Body of pancreas (tissue), 4 donors: ENCODE measurements at regions not wholly inside any gene's neighbourhood (a gene's known extent, or its start where the extent isn't known, plus 50 kb on each side); places are given as distances from the start of the nearest gene placed in this dataset.

Experiments
- ATAC-seq: fragments of 150-250 bp; one replicate; pipeline ENCODE4 v1.9.1; 2016
- DNase-seq, 4 donors: peaks; one replicate each; pipeline ENCODE4 v3.0.0-alpha.2; 2019
- H3K27ac ChIP-seq, 4 donors: fragments of 200-600 bp; sonication (generic); 1 replicate in 3 of 4; 2 replicates in 1 of 4; pipeline versions ENCODE4 v1.5.1 to v1.6.1; 2016 to 2019; ENCODE audit warnings: mild to moderate bottlenecking in 1 of 4, mixed read lengths in 1 of 4, moderate library complexity in 1 of 4
- H3K27me3 ChIP-seq, 2 donors: fragments of 200-600 bp; sonication (generic); one replicate each; pipeline ENCODE4 v1.6.0; 2016; ENCODE audit warnings: mild to moderate bottlenecking in 1 of 2
- H3K36me3 ChIP-seq, 2 donors: fragments of 200-600 bp; sonication (generic); replicated peaks in 1 of 2; 2 replicates each; pipeline ENCODE4 v1.5.1; 2016; ENCODE audit warnings: low read depth in 2 of 2; ENCODE audit not compliant: insufficient read depth in 1 of 2
- H3K4me1 ChIP-seq: fragments of 200-600 bp; sonication (generic); one replicate; pipeline ENCODE4 v1.6.0; 2016
- H3K4me3 ChIP-seq, 2 donors: fragments of 200-600 bp; sonication (generic); 1 replicate in 1 of 2; 2 replicates in 1 of 2; pipeline ENCODE4 v1.5.1; 2016 to 2019
- H3K9me3 ChIP-seq, 3 donors: fragments of 200-600 bp; sonication (generic); 1 replicate in 2 of 3; 2 replicates in 1 of 3; pipeline ENCODE4 v1.5.1; 2016
- CTCF ChIP-seq, 7 experiments: fragments of 450-650 bp in 4 of 7; fragments of 200-600 bp in 3 of 7; sonication (generic) in 3 of 7; IDR thresholded peaks; one replicate each; pipeline ENCODE4 v1.5.1; 2016 to 2019; ENCODE audit warnings: antibody characterized with exemption in 7 of 7
- POLR2A ChIP-seq, 3 donors: fragments of 450-650 bp; IDR thresholded peaks; one replicate each; pipeline ENCODE4 v1.6.1; 2016; ENCODE audit warnings: antibody characterized with exemption in 3 of 3, mild to moderate bottlenecking in 2 of 3
- WGBS, 2 donors: methylation state at CpG; one replicate each; pipeline ENCODE4 v1.1.5; 2017; 5-methylcytosine and 5-hydroxymethylcytosine counted together
- intact Hi-C: fragments of 100-400 bp; cut with DNase I; formaldehyde crosslinking; loops from one replicate; pipeline ENCODE4 v1.15.1; 2023

DNA sequence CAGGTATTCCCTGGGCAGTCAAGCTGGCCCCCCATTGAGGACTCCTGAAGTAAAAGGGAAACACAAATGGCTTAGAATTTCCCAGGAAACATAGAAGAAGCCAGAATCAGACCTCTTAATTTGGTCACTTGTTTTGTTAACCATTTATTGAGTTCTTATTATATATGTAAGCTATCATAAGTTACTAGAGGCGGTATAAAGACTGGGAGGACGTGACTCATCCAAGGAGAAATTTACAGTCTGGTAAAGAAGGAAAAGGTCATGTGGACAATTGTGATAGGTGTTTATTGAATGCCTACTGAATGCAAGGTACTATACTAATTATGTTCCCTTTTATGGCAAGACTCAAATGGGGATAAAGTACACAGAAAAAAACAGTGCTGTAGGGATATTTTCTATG lies 146.7 kb downstream of the DYRK2 start:
- Histone ChIP-seq H3K27ac (no peak overlapping the region), H3K36me3 (no peaks in the 10 kb centered on the region), H3K27me3 (no peaks in the 10 kb centered on the region), H3K4me1 (peaks cover 15% of the 10 kb centered on the region), H3K9me3 (no peaks in the 10 kb centered on the region), H3K4me3 (no peak overlapping the region)
- no peak for TF ChIP-seq CTCF (IDR thresholded peaks at IDR 0.05)
- no peak for TF ChIP-seq POLR2A (IDR thresholded peaks at IDR 0.05)
- intact Hi-C loops: no loop called here
- no peak for DNase-seq
- 96 to 98% methylated on average over 2 of the region's 2 CpGs for WGBS, 2 donors
- no peak for ATAC-seq

- no peak for ATAC-seq
- TF ChIP-seq CTCF (IDR thresholded peaks at IDR 0.05): no peak
- WGBS, 2 donors: 84 to 90% methylated on average over 8 of the region's 8 CpGs
- DNase-seq: no peak
- Histone ChIP-seq H3K9me3 (no peaks in the 10 kb centered on the region), H3K4me3 (no peak overlapping the region), H3K4me1 (peaks cover 15% of the 10 kb centered on the region), H3K27ac (no peak overlapping the region), H3K27me3 (no peaks in the 10 kb centered on the region), H3K36me3 (no peaks in the 10 kb centered on the region)
- intact Hi-C loops: no loop called here
Observed at GRCh38 chr12:67797185-67797741, 148.7 kb downstream of the DYRK2 start.

DNA sequence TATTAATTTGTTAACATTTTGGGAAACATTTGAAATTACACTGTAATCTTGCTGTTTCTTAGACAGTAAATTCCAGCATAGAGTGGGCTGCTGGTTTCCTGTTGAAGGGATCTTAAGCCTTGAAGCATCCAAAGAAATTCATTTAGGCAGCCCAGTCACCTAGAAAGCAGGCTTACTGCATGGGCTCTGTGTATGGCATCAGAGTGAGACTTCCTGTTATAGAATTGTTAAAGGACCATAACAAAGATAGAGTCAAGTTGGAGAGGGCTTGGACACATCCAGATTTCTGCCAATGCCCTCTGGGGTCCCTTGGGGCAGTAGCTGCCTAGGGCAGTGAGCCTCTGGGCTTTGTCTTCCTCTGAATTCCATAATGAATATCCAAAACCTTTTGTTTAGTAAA lies 149.2 kb downstream of the DYRK2 start:
- Histone ChIP-seq H3K4me1 (peaks cover 15% of the 10 kb centered on the region), H3K4me3 (no peak overlapping the region), H3K27me3 (no peaks in the 10 kb centered on the region), H3K9me3 (no peaks in the 10 kb centered on the region), H3K27ac (no peak overlapping the region), H3K36me3 (no peaks in the 10 kb centered on the region)
- intact Hi-C loops: no loop called here
- DNase-seq: no peak
- no peak for TF ChIP-seq POLR2A (IDR thresholded peaks at IDR 0.05)
- TF ChIP-seq CTCF (IDR thresholded peaks at IDR 0.05): no peak
- ATAC-seq: no peak

GRCh38 chr12:67798768-67799167 lies 150.2 kb downstream of the DYRK2 start:
- no peaks in the 10 kb centered on the region for H3K36me3 ChIP-seq
- 19 to 27% methylated on average over 2 of the region's 2 CpGs for WGBS, 2 donors
- no peak overlapping the region for H3K4me3 ChIP-seq
- H3K9me3 ChIP-seq: no peaks in the 10 kb centered on the region
- TF ChIP-seq POLR2A (IDR thresholded peaks at IDR 0.05): no peak
- H3K27ac ChIP-seq: peak overlapping the region in 1 of 4 donors; percentile 27
- DNase-seq: no peak
- intact Hi-C loops: no loop called here
- no peaks in the 10 kb centered on the region for H3K27me3 ChIP-seq
- H3K4me1 ChIP-seq: peaks cover 15% of the 10 kb centered on the region
- ATAC-seq: peak; percentile 53

DNA sequence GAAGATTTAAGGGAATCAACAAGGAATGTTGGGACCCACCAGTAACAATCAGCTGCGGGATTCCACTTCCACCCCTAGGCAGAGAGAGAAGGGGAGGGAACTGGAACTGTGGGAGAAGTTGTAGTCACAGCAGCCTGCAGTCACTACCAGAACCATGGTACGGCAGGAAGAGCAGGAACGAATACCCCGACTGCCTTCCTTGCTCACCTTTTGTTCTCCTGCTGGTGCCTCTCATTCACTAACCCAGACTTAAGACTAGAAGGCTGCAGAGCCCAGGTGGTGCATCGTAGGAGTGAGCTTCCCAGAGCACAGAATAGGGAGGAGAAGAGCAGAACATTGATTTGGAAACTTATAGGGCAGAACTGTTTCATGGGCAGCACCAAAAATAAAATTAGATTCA lies 154.2 kb downstream of the DYRK2 start:
- no peaks in the 10 kb centered on the region for H3K36me3 ChIP-seq
- H3K27ac ChIP-seq: no peak overlapping the region
- no peak for DNase-seq
- H3K4me1 ChIP-seq: peaks cover 14% of the 10 kb centered on the region
- 51 to 57% methylated on average over 5 of the region's 5 CpGs for WGBS, 2 donors
- no peaks in the 10 kb centered on the region for H3K27me3 ChIP-seq
- no peaks in the 10 kb centered on the region for H3K9me3 ChIP-seq
- TF ChIP-seq POLR2A (IDR thresholded peaks at IDR 0.05) (no peak), CTCF (IDR thresholded peaks at IDR 0.05) (no peak)
- ATAC-seq: no peak
- intact Hi-C loops: no loop called here
- H3K4me3 ChIP-seq: no peak overlapping the region
